HG02759 (cell line): ENCODE measurements at regions not wholly inside any gene's neighbourhood (a gene's known extent, or its start where the extent isn't known, plus 50 kb on each side); places are given as distances from the start of the nearest gene placed in this dataset.
"Not testable (repeated sequence)": the region's sequence is repeated elsewhere in the genome, so short reads cannot be mapped to it uniquely, and the experiment has no call there.

Experiments used
- ATAC-seq: cut with Tn5 transposase; IDR thresholded peaks from one replicate; pipeline ENCODE4 v1.9.1; 2021; ENCODE audit warnings: mild to moderate bottlenecking, moderate library complexity; ENCODE audit not compliant: unreplicated experiment

DNA sequence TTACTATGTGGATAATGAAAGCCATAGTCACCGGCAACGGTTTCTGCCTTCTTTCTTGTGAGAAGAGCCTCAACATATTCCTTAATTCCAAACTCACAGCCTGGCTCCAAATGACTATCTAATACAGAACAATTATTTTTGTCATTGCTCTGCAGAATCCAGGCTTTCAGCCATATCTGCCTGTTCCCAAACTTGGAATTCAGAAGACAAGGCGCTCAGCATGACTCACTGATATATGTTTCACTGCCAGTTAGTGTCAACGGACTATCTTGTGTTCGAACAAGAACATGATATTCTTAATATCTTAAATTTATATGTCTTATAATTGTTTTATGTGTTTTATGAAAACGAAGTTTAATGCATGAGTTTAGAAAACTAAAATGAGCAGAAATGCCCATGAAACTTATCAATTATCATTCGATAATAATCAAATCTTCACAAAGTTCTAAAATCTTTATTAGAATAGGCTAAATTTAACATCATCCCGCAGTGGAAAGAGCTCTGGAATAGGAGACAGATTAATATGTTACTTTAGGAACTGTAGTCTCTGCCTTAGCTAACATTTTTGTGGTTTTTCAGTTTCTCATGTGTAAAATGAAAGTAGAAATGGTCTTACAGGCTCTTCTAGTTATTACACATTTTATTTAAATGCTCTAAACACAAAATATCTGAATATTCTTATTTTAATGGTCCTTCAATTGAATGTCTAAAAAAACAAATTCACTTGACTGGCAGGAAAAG lies 669.3 kb upstream of the GJE1 start:
- ATAC-seq = peak; percentile 79

DNA sequence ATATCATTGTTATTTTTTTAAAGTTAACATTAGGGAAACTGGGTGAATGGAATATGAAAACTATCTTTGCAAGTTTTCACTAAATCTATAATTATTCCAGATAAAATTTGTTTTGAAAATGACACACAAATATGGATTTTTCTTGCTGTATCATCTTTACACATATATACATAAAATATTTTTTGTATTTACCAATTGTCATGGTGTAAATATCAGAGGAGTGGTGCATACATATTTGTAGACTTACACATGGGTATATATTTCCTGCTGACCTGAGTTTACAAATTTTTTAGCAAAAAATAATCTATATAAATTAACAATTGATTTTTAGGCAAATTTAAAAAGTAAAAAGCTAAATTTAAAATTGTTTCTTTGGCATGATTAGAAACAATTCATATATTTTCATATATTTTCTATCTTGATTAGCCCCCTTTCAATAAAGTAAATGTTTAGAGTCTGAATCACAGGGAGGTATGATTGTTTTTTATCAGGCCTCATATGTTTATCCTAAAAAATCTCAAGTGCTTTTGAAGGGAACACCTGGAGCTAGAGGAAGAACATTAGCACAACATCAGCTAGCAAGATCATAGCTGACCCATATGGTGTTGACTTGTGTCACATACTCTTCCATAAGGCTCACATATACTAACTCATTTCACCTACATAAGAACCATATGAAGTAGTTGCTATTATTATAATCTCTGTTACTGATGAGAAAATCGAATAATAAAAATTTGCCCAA lies 671.8 kb upstream of the GJE1 start:
- ATAC-seq = no peak

DNA sequence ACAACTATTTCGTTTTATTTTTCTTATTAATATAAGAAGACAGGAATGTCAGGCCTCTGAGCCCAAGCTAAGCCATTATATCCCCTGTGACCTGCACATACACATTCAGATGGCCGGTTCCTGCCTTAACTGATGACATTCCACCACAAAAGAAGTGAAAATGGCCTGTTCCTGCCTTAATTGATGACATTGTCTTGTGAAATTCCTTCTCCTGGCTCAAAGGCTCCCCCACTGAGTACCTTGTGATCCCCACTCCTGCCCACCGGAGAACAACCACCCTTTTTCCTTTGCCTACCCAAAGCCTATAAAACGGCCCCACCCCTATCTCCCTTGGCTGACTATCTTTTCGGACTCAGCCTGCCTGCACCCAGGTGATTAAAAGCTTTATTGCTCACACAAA lies 672.5 kb upstream of the GJE1 start:
- ATAC-seq = not testable (repeated sequence)

DNA sequence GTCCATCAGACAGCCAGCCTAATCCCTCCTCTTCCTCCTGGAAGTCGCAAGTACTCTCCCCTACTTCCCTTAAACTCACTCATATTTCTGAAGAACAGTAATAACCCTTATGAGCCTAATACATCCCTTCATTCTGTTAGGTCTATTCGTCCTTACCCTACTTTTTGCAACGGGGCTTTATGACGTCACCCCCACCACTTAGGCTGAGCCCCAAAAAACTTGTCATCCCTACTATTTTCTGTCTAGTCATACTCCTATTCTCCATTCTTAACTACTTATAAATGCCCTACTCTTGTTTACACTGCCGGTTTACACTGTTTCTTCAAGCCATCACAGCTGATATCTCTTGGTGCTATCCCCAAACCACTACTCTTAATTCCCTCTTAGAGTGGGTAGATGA lies 674.7 kb upstream of the GJE1 start:
- ATAC-seq = not testable (repeated sequence)

DNA sequence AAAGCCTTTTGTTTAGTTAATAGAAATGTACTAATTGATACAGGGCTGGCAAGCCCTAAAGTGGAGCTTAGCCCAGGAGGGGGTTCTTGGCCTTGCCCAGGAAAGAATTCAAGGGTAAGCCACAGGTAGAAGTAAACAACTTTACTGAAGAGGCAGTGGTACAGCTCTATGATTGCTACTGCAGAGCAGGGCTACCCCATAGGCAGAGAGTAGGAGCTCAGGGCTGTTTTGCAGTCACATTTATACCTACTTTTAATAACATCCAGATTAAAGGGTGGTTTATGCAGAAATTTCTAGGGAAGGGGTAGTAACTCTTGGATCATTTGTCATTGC lies 680.4 kb upstream of the GJE1 start:
- no peak for ATAC-seq

DNA sequence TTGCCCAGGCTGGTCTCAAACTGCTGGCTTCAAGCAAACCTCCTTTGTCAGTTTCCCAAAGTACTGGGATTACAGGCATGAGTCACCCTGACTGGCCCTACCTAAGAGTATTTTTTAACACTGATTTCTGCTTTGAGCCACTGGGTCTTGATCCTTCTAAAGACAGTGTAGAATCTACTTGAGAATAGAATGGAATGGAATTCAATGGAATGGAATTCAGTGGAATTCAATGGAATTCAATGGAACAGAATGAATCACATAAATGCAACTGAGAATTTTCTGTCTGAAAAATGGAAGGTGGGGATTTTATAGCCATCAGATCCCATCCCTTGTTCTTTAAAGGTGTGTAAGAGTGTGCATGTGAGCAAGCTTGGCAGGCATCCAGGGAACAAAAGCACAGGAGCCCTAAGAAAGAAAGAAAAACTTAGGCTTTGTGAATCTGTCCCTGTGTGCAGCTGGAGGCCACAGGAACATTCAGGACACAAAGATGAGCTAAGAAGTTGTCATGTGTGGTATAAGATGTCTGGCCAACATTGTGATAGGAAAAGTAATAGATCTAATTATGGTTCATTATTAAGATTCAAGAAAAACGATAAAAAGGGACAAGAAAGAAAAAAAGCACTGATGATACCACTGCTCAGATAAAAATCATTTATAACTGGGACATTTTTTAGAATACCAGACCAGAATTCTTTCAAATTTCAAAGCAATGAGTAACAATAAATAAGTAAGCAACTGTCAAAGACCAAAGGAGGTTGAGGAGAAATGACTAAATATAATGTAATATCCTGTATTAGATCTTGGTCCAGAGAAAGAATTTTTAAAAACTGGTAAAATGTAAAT lies 681.0 kb upstream of the GJE1 start:
- ATAC-seq = no peak

DNA sequence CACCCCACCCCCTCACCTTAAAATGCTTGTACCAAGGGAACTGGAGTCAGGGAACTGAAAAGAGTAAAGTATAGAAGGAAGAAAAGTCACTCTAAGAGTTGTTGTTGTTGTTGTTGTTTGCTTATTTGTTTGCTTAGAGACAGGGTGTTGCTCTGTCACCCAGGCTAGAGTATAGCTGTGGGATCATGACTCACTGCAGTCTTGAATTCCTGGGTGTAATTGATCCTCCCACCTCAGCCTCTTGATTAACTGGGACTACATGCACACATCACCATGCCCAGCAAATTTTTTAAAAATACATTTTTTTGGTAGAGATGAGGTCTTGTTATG lies 681.6 kb upstream of the GJE1 start:
- no peak for ATAC-seq

DNA sequence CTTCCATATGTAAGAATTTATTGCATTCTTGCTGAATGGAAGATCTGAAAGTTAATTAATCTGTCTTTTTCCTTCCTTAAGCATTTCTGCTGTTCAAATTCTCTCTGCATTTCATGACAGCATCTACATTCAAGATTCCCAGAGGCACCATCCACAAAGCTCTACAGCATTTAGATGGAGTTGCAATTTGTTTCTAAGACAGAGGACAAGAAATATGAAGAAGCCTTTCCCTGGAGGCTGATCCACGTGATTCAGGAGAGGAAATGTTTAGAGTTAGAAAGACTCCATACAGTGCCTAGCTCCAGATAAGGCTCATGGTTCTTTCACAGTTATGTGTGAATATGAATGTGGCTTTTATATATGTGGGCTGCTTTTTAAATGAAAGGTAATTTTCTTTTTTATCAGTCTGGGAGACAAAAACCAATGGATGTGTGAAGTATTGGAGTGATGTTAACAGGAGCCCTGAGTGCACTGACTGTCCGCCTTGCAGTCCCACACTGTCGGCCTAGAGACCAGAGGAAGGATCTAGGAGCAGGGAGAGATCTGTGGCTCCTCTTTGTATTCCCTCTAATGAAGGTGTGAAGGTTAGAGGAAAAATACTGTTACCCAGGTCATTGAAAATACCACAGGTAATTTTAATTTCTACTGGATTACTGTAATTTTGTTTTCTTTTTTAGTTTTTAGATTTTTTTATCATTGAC lies 686.6 kb upstream of the GJE1 start:
- no peak for ATAC-seq

DNA sequence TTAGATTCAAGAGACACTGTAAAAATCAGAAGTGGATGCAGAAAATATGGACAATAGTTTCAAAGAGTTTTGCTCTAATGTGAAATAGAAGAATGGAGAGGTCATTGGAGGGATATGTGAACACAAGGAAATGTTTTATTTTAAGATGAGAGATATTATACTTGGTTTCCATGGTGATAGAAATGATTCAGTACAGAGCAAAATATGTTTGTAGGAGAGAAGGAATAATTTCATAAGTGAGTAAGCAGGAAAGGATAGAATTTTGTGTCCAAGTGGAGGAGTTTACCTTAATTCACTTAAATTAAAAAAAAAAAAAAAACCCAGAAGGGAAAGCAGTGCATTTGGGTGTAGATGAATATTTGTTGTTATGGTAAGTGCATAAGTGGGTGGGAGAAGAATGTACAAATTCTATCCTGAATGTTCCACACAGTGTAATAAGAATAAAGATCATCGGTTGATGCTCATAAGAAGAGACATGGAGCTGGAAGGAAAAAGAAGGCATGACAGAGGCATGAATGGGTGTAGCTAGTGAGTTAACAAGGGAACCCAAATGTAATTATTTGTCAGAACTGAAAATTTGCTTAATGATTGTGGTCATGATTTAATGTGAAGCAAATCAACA lies 688.9 kb upstream of the GJE1 start:
- ATAC-seq = no peak

DNA sequence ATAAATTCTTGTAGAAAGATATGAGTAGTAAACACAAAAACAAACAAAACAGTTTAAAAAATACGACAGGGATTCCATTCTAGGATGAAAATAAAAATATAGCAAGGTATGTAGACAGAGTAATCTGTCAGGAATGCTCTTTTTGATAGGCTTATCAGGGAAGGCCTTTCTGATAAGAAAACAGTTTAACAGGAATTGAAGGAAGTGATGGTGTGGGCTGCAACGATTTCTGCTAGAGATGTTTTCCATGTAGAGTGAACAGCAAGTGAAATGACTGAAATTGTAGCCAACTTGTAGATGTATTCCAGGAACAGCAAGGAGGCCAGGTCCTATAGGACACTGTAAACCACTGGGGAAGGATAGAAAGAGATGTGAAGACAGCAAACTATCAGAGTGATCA lies 689.7 kb upstream of the GJE1 start:
- no peak for ATAC-seq

DNA sequence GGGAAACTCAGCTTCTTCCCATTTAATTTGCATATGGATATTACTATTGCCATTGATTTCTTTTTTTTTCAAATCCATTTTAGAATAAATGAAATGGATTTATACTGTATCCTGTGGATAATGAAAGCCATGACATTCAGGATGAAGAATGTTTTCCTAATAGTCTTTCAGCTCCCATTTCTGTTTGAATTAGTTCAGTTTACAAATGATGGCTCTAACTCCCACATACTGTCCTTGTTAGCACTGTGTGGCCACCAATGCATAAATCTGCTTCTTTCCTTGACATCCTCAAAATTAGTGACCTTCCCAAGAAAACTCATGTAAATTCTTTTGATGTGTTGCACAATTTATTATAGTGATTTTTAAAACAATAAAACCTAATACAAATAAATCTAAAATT lies 693.2 kb upstream of the GJE1 start:
- ATAC-seq = no peak

DNA sequence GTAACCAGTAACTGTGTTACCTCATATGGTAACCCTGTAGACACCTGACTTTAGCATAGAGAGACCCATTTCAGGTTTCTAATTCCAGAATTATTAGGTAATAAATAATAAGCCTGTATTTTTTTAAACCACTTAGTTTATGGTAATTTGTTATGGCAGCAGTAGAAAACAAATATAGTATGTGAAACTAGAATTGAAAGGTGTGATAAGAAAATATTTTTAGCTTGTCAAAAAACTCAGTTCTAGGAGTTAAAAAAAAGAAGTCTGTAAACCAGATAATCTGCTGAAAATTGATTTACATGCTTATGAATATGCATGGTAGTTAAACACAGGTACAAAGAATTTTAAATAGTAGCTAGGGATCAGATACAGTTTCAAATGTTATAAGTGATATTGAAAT lies 695.0 kb upstream of the GJE1 start:
- no peak for ATAC-seq

DNA sequence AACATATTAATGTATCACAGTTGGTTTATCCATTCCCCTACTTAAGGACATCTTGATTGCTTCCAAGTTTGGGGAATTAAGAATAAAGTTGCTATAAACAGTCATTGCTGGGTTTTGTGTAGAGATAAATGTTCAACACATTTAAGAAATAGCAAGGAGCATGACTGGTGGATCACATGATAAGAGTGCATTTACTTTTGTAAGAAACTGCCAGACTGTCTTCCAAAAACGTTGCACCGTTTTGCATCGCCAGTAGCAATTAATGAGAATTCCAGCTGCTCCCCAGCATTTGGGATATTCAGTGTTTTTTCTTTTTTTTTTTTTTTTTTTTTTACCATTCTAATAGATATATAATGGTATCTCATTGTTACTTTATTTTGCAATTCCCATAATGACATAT lies 695.7 kb upstream of the GJE1 start:
- no peak for ATAC-seq

DNA sequence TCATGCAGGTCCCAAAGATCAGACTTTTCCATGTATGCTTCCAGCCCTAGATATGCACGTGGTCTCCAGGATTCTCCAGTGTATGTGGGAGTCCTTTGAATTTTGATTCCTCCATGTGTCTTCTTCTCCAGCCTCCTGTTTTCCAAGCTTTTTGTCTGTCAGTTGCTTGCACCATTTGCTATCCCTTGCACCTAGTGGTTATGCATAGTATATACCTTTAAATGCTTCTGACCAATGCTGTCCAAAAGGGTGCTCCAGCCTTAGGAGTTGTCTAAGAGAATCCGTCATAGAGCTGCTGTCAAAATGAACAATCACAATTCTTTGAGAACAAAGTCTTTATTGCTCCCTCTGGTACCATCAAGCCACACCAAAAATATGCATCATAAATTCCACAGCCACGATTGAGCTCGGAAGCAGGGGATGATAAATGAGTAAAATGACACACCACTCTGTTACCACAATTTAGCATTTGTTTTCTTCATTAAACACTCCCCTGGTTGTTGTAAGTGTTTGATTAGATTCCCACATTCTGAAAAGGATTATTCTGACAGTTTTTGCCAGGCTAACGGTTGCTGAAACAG lies 706.2 kb upstream of the GJE1 start:
- ATAC-seq = no peak

DNA sequence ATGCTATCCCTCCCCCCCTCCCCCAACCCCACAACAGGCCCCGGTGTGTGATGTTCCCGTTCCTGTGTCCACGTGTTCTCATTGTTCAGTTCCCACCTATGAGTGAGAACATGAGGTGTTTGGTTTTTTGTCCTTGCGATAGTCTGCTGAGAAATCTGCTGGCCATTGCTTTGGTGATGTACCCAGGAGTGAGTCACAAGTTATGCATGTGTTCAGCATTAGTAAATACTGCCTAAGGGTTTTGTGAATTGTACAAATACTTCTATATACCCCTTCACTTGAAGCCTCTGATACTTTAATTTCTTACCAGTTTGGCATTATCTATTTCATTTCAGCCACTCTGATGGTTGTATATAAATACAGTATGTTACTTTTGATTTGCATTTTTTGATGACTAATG lies 711.3 kb upstream of the GJE1 start:
- ATAC-seq = no peak

DNA sequence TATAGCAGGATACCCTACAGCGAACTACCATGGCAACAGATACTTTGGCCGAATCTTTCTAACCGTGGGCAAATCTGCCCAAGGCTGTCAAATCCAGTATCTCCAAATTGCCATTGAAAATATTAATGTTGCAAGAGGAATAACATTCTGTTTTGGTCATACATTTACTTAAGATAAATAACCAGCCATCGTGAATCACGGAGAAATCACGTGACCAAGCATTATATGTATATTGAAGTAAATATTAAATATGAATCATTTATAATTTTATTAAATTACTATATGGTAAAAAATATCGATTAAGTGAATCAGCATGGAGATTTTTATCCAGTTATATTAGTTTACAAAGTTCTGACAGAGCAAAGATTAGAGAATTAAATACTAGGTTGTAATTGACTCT lies 714.6 kb upstream of the GJE1 start:
- ATAC-seq = no peak

DNA sequence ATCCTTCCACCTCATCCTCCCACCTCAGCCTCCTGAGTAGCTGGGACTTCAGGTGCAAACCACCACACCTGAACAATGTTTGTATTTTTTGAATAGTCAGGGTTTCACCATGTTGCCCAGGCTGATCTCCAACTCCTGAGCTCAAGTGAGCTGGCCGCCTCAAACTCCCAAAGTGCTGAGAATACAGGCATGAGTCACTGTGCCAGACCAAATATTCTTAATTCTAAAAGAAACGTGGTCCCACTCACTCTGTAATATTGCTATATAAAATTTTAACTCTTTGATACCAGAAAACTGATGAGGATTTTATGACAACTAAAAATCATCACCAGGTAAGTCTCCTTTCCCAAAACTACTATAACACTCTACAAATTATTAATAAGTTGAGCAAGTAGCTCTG lies 716.8 kb upstream of the GJE1 start:
- no peak for ATAC-seq

DNA sequence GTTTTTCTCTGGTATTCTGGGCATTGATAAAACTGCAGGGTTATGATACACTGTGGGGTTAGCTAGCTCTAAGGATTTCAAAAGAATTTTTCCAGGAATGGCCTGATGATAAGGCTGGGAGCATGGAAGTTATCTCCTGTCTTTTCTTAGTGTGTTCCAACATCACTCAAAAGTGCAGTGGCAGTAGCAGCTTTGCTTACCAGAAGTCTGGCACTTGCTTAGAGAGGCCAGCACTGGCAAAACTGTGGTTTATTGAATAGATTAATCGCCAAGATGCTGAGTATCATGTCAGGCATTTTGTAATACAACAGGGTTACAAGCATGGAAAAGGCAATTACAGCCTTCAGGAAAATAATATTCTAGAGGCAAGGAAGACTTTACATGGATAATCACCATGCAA lies 719.5 kb upstream of the GJE1 start:
- no peak for ATAC-seq

DNA sequence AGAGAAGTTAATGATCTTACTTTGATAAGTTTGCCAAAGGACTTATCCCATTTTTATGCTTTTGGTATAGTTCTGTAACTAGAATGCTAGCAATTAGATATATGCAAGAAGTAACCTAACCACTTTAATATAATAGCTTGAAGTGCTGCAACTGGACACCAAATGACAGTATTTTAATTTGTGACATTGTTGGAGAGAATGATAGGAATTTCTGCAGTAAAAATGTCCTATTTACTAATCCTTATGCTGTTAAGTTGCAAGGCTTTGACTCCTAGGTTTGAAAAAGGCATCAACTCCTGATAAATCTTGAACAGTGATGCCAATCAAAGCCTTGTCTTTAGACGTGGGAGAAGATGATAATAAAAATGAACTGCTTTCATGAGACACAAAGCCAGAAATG lies 726.0 kb upstream of the GJE1 start:
- ATAC-seq = no peak

DNA sequence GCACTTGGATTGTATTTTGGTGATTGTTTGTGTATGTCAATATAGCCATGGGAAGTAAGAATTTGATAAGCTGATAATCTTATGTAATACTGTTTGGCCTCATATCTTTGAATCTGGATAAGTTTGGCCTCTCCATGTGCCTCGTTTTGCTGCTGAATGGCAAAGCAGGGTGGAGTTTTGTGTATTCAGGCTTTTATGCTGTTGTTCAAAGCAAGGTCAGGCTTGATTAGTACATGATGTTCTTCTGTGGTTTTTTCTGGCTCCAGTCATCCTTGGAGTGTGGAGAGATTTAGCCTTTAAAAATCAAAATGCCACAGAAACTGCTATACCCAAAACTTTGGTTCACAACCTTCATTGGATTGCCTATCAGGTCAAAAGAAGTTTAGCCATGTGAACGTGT lies 728.9 kb upstream of the GJE1 start:
- ATAC-seq = no peak

DNA sequence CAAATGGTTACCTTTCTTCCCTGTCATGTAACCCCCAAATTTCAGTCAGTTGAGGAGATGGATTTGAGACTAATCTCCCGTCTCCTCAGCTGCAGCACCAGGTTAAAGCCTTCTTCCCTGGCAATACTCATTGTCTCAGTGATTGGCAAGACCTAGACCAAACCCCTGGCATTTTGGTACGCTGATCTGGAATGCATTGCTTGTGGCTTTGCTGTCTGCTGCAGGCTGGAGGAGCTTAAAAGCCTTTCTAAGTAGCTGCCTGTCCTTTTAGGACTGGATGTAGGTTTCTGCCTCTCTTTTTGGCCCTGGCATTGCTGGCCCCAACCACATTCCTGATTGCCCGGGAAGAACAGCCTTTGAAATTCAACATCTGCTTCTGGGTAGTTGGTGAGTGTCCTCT lies 729.6 kb upstream of the GJE1 start:
- no peak for ATAC-seq
